Cardiac muscle cell (in vitro differentiated cells and primary cell): ENCODE measurements at regions not wholly inside any gene's neighbourhood (a gene's known extent, or its start where the extent isn't known, plus 50 kb on each side); places are given as distances from the start of the nearest gene placed in this dataset.

Source experiments
- DNase-seq, 2 donors: peaks; one replicate each; pipeline versions ENCODE4 v3.0.0 to v3.0.0-alpha.2; 2010 to 2017; ENCODE audit warnings: low read depth in 1 of 2, low spot score in 1 of 2
- H3K27ac ChIP-seq: fragments of 200-600 bp; sonication (generic); 2 replicates; pipeline ENCODE4 v1.5.1; 2016
- H3K27me3 ChIP-seq: fragments of 200-600 bp; sonication (generic); 2 replicates; pipeline ENCODE4 v1.6.0; 2016; ENCODE audit warnings: control low read depth
- H3K36me3 ChIP-seq: fragments of 200-600 bp; sonication (generic); 2 replicates; pipeline ENCODE4 v1.5.1; 2016; ENCODE audit warnings: control low read depth
- H3K4me1 ChIP-seq: fragments of 200-600 bp; sonication (generic); 2 replicates; pipeline ENCODE4 v1.8.1; 2017; ENCODE audit warnings: low read depth, mild to moderate bottlenecking, mixed run types
- H3K4me3 ChIP-seq: fragments of 200-600 bp; sonication (generic); 2 replicates; pipeline ENCODE4 v1.5.1; 2016; ENCODE audit warnings: mild to moderate bottlenecking
- H3K9me3 ChIP-seq: fragments of 200-600 bp; sonication (generic); 2 replicates; pipeline ENCODE4 v1.5.1; 2017; ENCODE audit warnings: low read depth, mild to moderate bottlenecking, control low read depth
- TF ChIP-seq, protein P1 (sequence below): IDR thresholded peaks from 2 replicates; pipeline ENCODE4 v1.5.1; 2012; ENCODE audit warnings: low read depth, mild to moderate bottlenecking, low read length

DNA sequence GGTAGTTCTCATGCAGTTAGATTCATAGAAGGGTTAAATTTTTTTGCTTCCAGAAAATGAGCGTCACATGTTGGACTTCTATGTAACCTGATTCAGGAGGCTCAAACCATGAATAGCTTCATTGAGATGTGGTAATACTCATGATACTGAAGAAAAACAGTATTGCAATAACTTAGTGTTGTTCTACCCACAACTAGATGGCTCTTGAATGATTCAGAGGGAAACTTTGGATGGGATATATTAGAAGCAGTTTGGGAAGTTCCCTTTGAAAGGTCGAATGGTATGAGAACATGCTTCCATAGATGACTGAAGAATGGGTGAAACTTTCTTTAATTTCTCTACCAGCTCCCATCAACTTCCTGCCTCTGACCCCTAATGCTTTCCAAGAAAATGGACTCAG is 211.7 kb upstream of the PTGFR start:
- no peak overlapping the region for H3K4me3 ChIP-seq
- no peaks in the 10 kb centered on the region for H3K36me3 ChIP-seq
- no peaks in the 10 kb centered on the region for H3K9me3 ChIP-seq
- TF ChIP-seq, protein P1, sequence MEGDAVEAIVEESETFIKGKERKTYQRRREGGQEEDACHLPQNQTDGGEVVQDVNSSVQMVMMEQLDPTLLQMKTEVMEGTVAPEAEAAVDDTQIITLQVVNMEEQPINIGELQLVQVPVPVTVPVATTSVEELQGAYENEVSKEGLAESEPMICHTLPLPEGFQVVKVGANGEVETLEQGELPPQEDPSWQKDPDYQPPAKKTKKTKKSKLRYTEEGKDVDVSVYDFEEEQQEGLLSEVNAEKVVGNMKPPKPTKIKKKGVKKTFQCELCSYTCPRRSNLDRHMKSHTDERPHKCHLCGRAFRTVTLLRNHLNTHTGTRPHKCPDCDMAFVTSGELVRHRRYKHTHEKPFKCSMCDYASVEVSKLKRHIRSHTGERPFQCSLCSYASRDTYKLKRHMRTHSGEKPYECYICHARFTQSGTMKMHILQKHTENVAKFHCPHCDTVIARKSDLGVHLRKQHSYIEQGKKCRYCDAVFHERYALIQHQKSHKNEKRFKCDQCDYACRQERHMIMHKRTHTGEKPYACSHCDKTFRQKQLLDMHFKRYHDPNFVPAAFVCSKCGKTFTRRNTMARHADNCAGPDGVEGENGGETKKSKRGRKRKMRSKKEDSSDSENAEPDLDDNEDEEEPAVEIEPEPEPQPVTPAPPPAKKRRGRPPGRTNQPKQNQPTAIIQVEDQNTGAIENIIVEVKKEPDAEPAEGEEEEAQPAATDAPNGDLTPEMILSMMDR: no peak
- DNase-seq: peak in 1 of 2 donors; percentile 88
- no peak overlapping the region for H3K27ac ChIP-seq
- peaks cover 3% of the 10 kb centered on the region for H3K4me1 ChIP-seq
- no peaks in the 10 kb centered on the region for H3K27me3 ChIP-seq

DNA sequence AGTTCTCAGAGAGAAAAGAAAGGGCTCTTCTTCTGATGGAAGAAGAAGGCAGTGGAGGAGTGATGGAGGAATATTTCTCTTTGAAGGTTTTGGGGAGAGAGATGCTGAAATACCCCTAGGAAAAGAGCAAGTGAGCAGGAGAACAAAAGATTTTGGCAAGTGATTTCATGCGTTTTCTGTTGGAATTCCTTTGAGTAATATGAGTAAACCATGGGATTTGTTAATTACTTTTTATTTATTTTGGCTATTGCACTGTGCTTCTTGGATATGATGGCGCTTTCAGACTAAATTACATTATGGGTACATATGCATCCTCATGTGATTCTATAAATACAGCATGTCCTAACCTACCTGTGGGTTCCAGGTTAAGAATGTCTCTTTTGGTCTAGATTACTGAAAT is 210.1 kb upstream of the PTGFR start:
- TF ChIP-seq, protein P1: no peak
- Histone ChIP-seq H3K4me1 (peaks cover 3% of the 10 kb centered on the region), H3K9me3 (no peaks in the 10 kb centered on the region), H3K4me3 (no peak overlapping the region), H3K27ac (no peak overlapping the region), H3K36me3 (no peaks in the 10 kb centered on the region), H3K27me3 (no peaks in the 10 kb centered on the region)
- no peak for DNase-seq

DNA sequence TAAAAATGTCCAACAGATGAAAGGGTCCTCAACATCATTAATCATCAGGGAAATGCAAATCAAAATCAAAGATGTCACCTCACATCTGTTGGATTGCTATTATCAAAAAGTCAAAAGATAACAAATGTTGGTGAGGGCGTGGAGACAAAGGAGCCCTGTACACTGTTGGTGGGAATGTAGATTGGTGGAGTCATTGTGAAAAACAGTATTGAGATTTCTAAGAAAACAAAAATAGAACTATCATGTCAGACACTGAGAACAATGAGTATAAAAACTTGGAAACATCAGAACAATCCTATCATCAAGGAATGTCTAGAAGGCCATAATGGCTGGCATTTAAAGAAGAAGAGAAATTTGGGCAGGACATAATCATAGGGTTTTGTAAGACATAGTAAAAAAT is 209.2 kb upstream of the PTGFR start:
- no peak overlapping the region for H3K4me3 ChIP-seq
- no peak for DNase-seq
- H3K27ac ChIP-seq: no peak overlapping the region
- no peaks in the 10 kb centered on the region for H3K36me3 ChIP-seq
- no peaks in the 10 kb centered on the region for H3K4me1 ChIP-seq
- no peaks in the 10 kb centered on the region for H3K9me3 ChIP-seq
- no peaks in the 10 kb centered on the region for H3K27me3 ChIP-seq
- TF ChIP-seq, protein P1: no peak

DNA sequence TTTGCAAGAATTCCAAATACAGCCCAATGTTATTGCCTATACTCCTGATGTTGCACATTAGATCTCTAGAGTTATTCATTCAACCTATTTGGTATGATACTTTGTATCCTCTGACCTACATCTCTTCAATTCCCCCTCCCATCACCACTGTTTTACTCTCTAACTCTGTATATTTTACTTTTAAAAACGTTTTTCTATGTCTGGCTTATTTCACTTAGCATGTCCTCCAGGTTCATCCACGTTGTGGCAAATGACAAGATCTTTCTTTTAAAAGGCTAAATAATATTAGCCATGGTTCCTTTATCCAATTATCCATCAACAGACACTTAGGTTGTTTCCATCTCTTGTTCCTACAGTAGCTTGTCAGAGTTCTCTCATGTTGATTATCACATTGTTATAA is 207.1 kb upstream of the PTGFR start:
- Histone ChIP-seq H3K36me3 (no peaks in the 10 kb centered on the region), H3K27me3 (no peaks in the 10 kb centered on the region), H3K4me3 (no peak overlapping the region), H3K27ac (no peak overlapping the region), H3K9me3 (no peaks in the 10 kb centered on the region), H3K4me1 (no peaks in the 10 kb centered on the region)
- TF ChIP-seq, protein P1: no peak
- no peak for DNase-seq

DNA sequence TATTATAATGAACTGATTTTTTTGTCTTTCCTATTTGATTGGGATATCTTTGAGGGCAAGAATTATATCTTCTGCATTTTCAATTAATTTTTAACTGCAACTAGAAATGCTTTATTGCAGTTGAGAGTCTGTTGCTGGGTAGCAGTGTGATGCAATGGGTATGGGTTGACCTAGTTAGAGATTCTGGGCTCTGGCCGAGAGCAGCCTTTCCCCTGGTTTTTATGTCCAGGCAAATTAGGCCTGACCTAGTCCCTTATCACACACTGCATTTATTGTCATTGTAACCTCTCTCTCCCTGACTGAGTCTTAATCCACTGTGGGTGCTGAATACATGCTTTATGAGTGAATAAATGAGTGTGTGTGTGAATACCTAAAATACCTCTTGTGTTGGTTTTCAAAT is 206.4 kb upstream of the PTGFR start:
- Histone ChIP-seq H3K36me3 (no peaks in the 10 kb centered on the region), H3K4me3 (no peak overlapping the region), H3K27me3 (no peaks in the 10 kb centered on the region), H3K4me1 (no peaks in the 10 kb centered on the region), H3K9me3 (no peaks in the 10 kb centered on the region), H3K27ac (no peak overlapping the region)
- DNase-seq: peak in 1 of 2 donors; percentile 57
- TF ChIP-seq, protein P1: no peak

DNA sequence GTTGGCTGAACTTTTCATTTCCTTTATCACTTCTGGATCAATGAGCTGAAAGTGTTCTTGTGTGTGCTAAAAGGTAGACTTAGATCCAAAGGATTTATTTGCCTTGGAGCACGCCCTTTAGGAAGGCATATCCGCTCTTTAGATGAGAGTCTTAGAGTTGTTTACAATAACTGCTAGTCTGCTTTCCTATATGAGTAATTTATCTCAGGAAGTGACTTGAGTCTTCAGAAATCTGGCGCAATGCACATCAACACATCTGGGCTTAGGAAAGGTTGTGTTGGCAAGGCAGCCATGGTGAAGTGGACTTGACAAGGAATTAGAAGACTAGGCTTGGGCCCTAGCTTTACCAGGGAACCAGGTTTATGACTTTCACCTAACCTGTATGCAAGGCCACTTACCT is 204.1 kb upstream of the PTGFR start:
- Histone ChIP-seq H3K27ac (no peak overlapping the region), H3K9me3 (no peaks in the 10 kb centered on the region), H3K27me3 (no peaks in the 10 kb centered on the region), H3K36me3 (no peaks in the 10 kb centered on the region), H3K4me1 (no peaks in the 10 kb centered on the region), H3K4me3 (no peak overlapping the region)
- peak in 1 of 2 donors; percentile 82 for DNase-seq
- TF ChIP-seq, protein P1: no peak
